ENCODE measurements at regions not wholly inside any gene's neighbourhood (a gene's known extent, or its start where the extent isn't known, plus 50 kb on each side); places are given as distances from the start of the nearest gene placed in this dataset.
A peak's percentile ranks its signal among the peaks of the same experiment; 100 is the strongest.
"Not testable (repeated sequence)": the region's sequence is repeated elsewhere in the genome, so short reads cannot be mapped to it uniquely, and the experiment has no call there.

GRCh38 chr12:88715673-88716072 lies 135.4 kb upstream of the KITLG start:
- DNase-seq (ENCODE audit: low read depth in 1 of 2, low spot score in 1 of 2): no peak
- CTCF ChIA-PET: no interaction called here

DNA sequence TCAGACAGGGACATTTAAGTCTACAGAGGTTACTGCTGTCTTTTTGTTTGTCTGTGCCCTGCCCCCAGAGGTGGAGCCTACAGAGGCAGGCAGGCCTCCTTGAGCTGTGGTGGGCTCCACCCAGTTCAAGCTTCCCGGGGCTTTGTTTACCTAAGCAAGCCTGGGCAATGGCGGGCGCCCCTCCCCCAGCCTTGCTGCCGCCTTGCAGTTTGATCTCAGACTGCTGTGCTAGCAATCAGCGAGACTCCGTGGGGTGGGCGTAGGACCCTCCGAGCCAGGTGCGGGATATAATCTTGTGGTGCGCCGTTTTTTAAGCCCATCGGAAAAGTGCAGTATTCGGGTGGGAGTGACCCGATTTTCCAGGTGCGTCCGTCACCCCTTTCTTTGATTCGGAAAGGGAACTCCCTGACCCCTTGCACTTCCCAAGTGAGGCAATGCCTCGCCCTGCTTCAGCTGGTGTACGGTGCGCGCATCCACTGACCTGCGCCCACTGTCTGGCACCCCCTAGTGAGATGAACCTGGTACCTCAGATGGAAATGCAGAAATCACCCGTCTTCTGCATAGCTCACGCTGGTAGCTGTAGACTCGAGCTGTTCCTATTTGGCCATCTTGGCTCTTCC lies 134.1 kb upstream of the KITLG start:
- H3K4me3 ChIP-seq; H3K4me2 ChIP-seq; H3K4me1 ChIP-seq; FAIRE-seq; ATAC-seq; DNase-seq (ENCODE audit: low read depth in 1 of 2, low spot score in 1 of 2); H3K27ac ChIP-seq; CTCF ChIA-PET; H3K9me3 ChIP-seq; POLR2A ChIA-PET: not testable (repeated sequence)
- WGBS (ENCODE audit: missing lambda C conversion rate): 91% methylated on average over 22 of the region's 25 CpGs

More at GRCh38 chr12:88715673-88716072, 135.4 kb upstream of the KITLG start:
- Histone ChIP-seq H3K27ac (no peak overlapping the region), H3K9me3 (no peaks in the 10 kb centered on the region), H3K4me1 (no peaks in the 10 kb centered on the region), H3K4me3 (no peak overlapping the region), H3K4me2 (no peak overlapping the region)
- 25% methylated on average over 2 of the region's 2 CpGs for WGBS (ENCODE audit: missing lambda C conversion rate)
- ATAC-seq (no peak), FAIRE-seq (no peak)
- POLR2A ChIA-PET: no interaction called here
- TF ChIP-seq KDM1A (IDR thresholded peaks at IDR 0.05; ENCODE audit: low read depth) (no peak), RFX5 (IDR thresholded peaks at IDR 0.05) (no peak), CBX2 (IDR thresholded peaks at IDR 0.05; ENCODE audit: borderline replicate concordance, low read depth) (no peak), FOSB (CRISPR knock-in tag; IDR thresholded peaks at IDR 0.05) (no peak), POLR2A (IDR thresholded peaks at IDR 0.05; ENCODE audit: low read length) (no peak), CHD4 (IDR thresholded peaks at IDR 0.05; ENCODE audit: borderline replicate concordance) (no peak), KDM5A (IDR thresholded peaks at IDR 0.05) (no peak)
- TF ChIP-seq, protein P1, sequence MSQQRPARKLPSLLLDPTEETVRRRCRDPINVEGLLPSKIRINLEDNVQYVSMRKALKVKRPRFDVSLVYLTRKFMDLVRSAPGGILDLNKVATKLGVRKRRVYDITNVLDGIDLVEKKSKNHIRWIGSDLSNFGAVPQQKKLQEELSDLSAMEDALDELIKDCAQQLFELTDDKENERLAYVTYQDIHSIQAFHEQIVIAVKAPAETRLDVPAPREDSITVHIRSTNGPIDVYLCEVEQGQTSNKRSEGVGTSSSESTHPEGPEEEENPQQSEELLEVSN (IDR thresholded peaks at IDR 0.05; ENCODE audit: borderline replicate concordance, low read depth): no peak

DNA sequence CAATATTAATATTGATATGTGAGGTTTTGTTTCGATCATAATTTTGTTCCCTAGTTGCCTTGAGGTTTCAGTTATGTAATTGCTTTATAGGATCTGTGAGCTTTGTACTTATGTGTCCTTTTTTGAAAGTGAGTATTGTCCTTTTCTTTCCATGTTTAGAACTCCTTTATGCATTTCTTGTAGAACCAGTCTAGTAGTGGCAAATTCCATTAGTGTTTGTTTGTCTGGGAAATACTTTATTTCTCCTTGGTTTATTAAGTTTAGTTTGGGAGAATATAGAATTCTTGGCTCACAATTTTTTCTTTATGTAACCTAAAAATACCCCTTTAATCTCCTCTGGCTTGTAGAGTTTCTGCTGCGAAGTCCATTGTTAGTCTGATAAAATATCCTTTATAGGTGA lies 127.5 kb upstream of the KITLG start:
- TF ChIP-seq GATA3 (IDR thresholded peaks at IDR 0.05; ENCODE audit: borderline replicate concordance) (no peak), KDM5A (IDR thresholded peaks at IDR 0.05) (no peak), KDM1A (IDR thresholded peaks at IDR 0.05; ENCODE audit: low read depth) (no peak), ZC3H11A (IDR thresholded peaks at IDR 0.05) (no peak), TP53 (CRISPR knock-in tag; IDR thresholded peaks at IDR 0.05) (no peak), POLR2A (IDR thresholded peaks at IDR 0.05; ENCODE audit: low read length) (no peak), HOXB5 (CRISPR knock-in tag; IDR thresholded peaks at IDR 0.05) (no peak)
- TF ChIP-seq, protein P1 (IDR thresholded peaks at IDR 0.05; ENCODE audit: borderline replicate concordance, low read depth): no peak
- no peaks in the 10 kb centered on the region for H3K4me1 ChIP-seq
- POLR2A ChIA-PET: no interaction called here
- no peak overlapping the region for H3K4me2 ChIP-seq
- ATAC-seq: no peak
- no peak for DNase-seq (ENCODE audit: low read depth in 1 of 2, low spot score in 1 of 2)
- H3K27ac ChIP-seq: no peak overlapping the region
- WGBS (ENCODE audit: missing lambda C conversion rate): 59% methylated on average over 2 of the region's 2 CpGs
- FAIRE-seq: no peak
- H3K9me3 ChIP-seq: peaks cover 7% of the 10 kb centered on the region; the same call in 1 of the 3 replicates
- CTCF ChIA-PET: no interaction called here
- H3K4me3 ChIP-seq: no peak overlapping the region

GRCh38 chr12:88706286-88706685 lies 126.0 kb upstream of the KITLG start:
- no peak overlapping the region for H3K4me2 ChIP-seq
- DNase-seq (ENCODE audit: low read depth in 1 of 2, low spot score in 1 of 2) (no peak), ATAC-seq (no peak), FAIRE-seq (peak; percentile 56)
- TF ChIP-seq KDM1A (IDR thresholded peaks at IDR 0.05; ENCODE audit: low read depth): no peak
- no peak for TF ChIP-seq FOXS1 (CRISPR knock-in tag; IDR thresholded peaks at IDR 0.05)
- no peak for TF ChIP-seq ELK1 (IDR thresholded peaks at IDR 0.05; ENCODE audit: low read depth, low read length)
- no peak for TF ChIP-seq PHF8 (IDR thresholded peaks at IDR 0.05; ENCODE audit: borderline replicate concordance, low read depth)
- no peak for TF ChIP-seq RCOR1 (IDR thresholded peaks at IDR 0.05; ENCODE audit: low read depth, low read length)
- TF ChIP-seq ZNF302 (CRISPR knock-in tag; IDR thresholded peaks at IDR 0.05): no peak
- no peak for TF ChIP-seq HDAC2 (IDR thresholded peaks at IDR 0.05)
- no peak for TF ChIP-seq BHLHE40 (IDR thresholded peaks at IDR 0.05; ENCODE audit: low read depth, low read length)
- TF ChIP-seq NFE2L2 (conservative IDR thresholded peaks at IDR 0.05; ENCODE audit: low read length): no peak
- peaks cover 7% of the 10 kb centered on the region; the same call in 1 of the 3 replicates for H3K9me3 ChIP-seq
- no peak overlapping the region for H3K27ac ChIP-seq
- no peaks in the 10 kb centered on the region for H3K4me1 ChIP-seq
- ChIA-PET CTCF (no interaction called here), POLR2A (no interaction called here)
- no peak overlapping the region for H3K4me3 ChIP-seq
